ENCODE measurements at regions not wholly inside any gene's neighbourhood (a gene's known extent, or its start where the extent isn't known, plus 50 kb on each side); places are given as distances from the start of the nearest gene placed in this dataset.

DNA sequence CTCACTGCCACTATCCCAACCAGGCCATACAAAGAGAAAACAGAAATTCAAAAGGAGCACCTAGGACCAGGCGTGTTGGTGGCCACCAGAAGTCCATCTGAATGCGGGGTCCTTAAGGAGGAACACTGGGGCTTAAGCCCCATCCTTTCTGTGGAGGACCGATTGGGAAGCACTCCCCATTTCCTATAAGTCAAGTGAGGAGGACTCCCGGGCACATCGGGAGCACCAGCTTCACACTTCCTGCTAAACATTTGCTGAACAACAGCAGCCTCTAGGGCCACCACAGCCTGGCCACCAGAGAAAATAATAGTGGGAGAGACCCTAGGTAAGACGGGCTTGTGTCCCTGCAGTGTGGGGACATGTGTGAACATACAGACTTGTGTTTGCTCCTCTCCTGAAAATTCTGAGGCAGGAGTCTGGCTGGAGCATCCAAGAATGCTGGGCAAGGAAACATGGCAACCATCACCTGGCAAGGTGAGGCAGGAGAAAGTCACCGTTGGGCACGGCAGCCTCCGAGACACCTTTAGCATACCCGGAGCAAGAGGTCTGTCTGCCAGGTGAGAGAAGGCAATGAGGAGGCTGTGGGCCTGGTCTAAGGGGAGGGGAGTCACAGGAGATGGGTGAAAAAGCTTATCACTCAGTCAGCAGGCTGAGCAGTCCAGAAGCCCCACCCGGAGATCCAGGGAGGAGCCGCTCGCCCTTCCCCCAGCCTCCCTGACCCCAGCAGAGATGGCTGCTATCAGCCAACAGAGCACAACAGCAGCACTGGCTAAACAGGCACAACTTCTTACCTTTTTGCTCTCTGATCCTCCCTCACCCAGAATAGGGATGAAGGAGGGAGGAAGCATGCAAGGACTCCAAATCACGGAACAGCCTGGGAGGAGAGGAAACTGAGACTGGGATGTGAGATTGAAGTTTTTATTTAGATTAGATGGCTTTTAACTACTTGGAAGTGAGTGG is 282.3 kb downstream of the EIPR1 start:
- TF ChIP-seq, protein P1, sequence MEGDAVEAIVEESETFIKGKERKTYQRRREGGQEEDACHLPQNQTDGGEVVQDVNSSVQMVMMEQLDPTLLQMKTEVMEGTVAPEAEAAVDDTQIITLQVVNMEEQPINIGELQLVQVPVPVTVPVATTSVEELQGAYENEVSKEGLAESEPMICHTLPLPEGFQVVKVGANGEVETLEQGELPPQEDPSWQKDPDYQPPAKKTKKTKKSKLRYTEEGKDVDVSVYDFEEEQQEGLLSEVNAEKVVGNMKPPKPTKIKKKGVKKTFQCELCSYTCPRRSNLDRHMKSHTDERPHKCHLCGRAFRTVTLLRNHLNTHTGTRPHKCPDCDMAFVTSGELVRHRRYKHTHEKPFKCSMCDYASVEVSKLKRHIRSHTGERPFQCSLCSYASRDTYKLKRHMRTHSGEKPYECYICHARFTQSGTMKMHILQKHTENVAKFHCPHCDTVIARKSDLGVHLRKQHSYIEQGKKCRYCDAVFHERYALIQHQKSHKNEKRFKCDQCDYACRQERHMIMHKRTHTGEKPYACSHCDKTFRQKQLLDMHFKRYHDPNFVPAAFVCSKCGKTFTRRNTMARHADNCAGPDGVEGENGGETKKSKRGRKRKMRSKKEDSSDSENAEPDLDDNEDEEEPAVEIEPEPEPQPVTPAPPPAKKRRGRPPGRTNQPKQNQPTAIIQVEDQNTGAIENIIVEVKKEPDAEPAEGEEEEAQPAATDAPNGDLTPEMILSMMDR (conservative IDR thresholded peaks at IDR 0.05 in 1 of 2, IDR thresholded peaks at IDR 0.05 in 1 of 2; ENCODE audit: low read depth in 1 of 2, low read length in 2 of 2): no peak
- TF ChIP-seq EZH2 (IDR thresholded peaks at IDR 0.05; ENCODE audit: low read length, missing control alignments): no peak

Data from fibroblast of lung (primary cell).